Psoas muscle (tissue), 7 donors: ENCODE measurements at regions not wholly inside any gene's neighbourhood (a gene's known extent, or its start where the extent isn't known, plus 50 kb on each side); places are given as distances from the start of the nearest gene placed in this dataset.

Experiments used
- ATAC-seq, 4 donors: fragments of 200-7000 bp; cut with Tn5 transposase; one replicate each; pipeline ENCODE4 v1.9.1; 2020; ENCODE audit warnings: moderate library complexity in 3 of 4, mild to moderate bottlenecking in 2 of 4
- DNase-seq, 2 donors: peaks; one replicate each; pipeline ENCODE4 v3.0.0-alpha.2; 2020
- H3K27ac ChIP-seq: fragments of 200-600 bp; one replicate; pipeline ENCODE4 v1.8.0; 2022
- H3K27me3 ChIP-seq, 3 donors: fragments of 200-600 bp in 1 of 3; one replicate each; pipeline versions ENCODE4 v1.6.1 to v1.8.0; 2013 to 2022; ENCODE audit warnings: low read length in 2 of 3, mild to moderate bottlenecking in 2 of 3, moderate library complexity in 1 of 3; ENCODE audit not compliant: insufficient read depth in 3 of 3
- H3K36me3 ChIP-seq, 2 donors: fragments of 200-600 bp in 1 of 2; one replicate each; pipeline versions ENCODE4 v1.6.1 to v1.8.0; 2013 to 2022; ENCODE audit warnings: low read depth in 1 of 2, mild to moderate bottlenecking in 1 of 2, moderate library complexity in 1 of 2; ENCODE audit not compliant: insufficient read depth in 1 of 2
- H3K4me1 ChIP-seq: fragments of 200-600 bp; one replicate; pipeline ENCODE4 v1.8.0; 2022
- H3K4me3 ChIP-seq: fragments of 200-600 bp; one replicate; pipeline ENCODE4 v1.8.0; 2022; ENCODE audit warnings: mild to moderate bottlenecking
- H3K9me3 ChIP-seq: fragments of 200-600 bp; one replicate; pipeline ENCODE4 v1.8.0; 2022
- CTCF ChIP-seq: fragments of 200-600 bp; IDR thresholded peaks from one replicate; pipeline ENCODE4 v1.8.0; 2022; ENCODE audit warnings: antibody characterized with exemption
- WGBS, 3 donors: extraction: QIAGEN DNeasy Blood & Tissue Kit; methylation state at CpG; one replicate each; pipeline versions ENCODE4 v1.1.6 to v1.1.7; 2013; 5-methylcytosine and 5-hydroxymethylcytosine counted together
- intact Hi-C, 2 donors: fragments of 100-400 bp; cut with DNase I; formaldehyde crosslinking; loops; one replicate each; pipeline versions ENCODE4 v1.11.0 to v1.14.2; 2022
- donor health status: healthy with polysubstance abuse.
- donor health status: DM: no; HTN: no; CAD: no; lungs with moderate emphysema.
- donor health status: Bipolar disorder and iron deficiency.
- donor health status: healthy.
- donor health status: DM: yes; HTN: yes; CAD: no.
- donor health status: DM: no; HTN: no; CAD: no.
- donor health status: DM: yes; HTN: yes; CAD: no.

- DNase-seq (no peak), ATAC-seq (no peak)
- Histone ChIP-seq H3K4me3 (no peak overlapping the region), H3K9me3 (no peaks in the 10 kb centered on the region), H3K27me3 (peaks cover 0 to 34% (median 0%) of the 10 kb centered on the region in 3 donors), H3K4me1 (peaks cover 6% of the 10 kb centered on the region), H3K36me3 (no peaks in the 10 kb centered on the region), H3K27ac (no peak overlapping the region)
- intact Hi-C loops: no loop called here
- TF ChIP-seq CTCF: no peak
- WGBS, 3 donors: 56 to 71% (median 57%) methylated on average over 3 of the region's 3 CpGs
These were observed 271.5 kb downstream of the HRH4 start for GRCh38 chr18:24731981-24732380.

GRCh38 chr18:24734058-24734457 lies 273.6 kb downstream of the HRH4 start:
- Histone ChIP-seq H3K4me3 (no peak overlapping the region), H3K27me3 (peaks cover 0 to 31% (median 0%) of the 10 kb centered on the region in 3 donors), H3K4me1 (no peaks in the 10 kb centered on the region), H3K36me3 (no peaks in the 10 kb centered on the region), H3K27ac (no peak overlapping the region), H3K9me3 (no peaks in the 10 kb centered on the region)
- WGBS, 3 donors: 59 to 65% (median 61%) methylated on average over 11 of the region's 11 CpGs
- intact Hi-C loops: no loop called here
- DNase-seq (no peak), ATAC-seq (no peak)
- no peak for TF ChIP-seq CTCF

- H3K36me3 ChIP-seq: no peaks in the 10 kb centered on the region
- H3K27me3 ChIP-seq: peaks cover 0 to 22% (median 0%) of the 10 kb centered on the region in 3 donors
- ATAC-seq: no peak
- H3K4me1 ChIP-seq: no peaks in the 10 kb centered on the region
- no peak overlapping the region for H3K4me3 ChIP-seq
- intact Hi-C loops: no loop called here
- 91 to 97% (median 96%) methylated on average over 5 of the region's 5 CpGs for WGBS, 3 donors
- no peak overlapping the region for H3K27ac ChIP-seq
- DNase-seq: no peak
- no peaks in the 10 kb centered on the region for H3K9me3 ChIP-seq
- TF ChIP-seq CTCF: no peak
These were observed 275.3 kb downstream of the HRH4 start for GRCh38 chr18:24735624-24736231.

- H3K36me3 ChIP-seq: no peaks in the 10 kb centered on the region
- ATAC-seq (no peak), DNase-seq (no peak)
- 51 to 65% (median 51%) methylated on average over 8 of the region's 8 CpGs for WGBS, 3 donors
- H3K9me3 ChIP-seq: no peaks in the 10 kb centered on the region
- no peak overlapping the region for H3K4me3 ChIP-seq
- no peaks in the 10 kb centered on the region for H3K4me1 ChIP-seq
- intact Hi-C loops: no loop called here
- H3K27me3 ChIP-seq: peaks cover 0 to 22% (median 0%) of the 10 kb centered on the region in 3 donors
- no peak overlapping the region for H3K27ac ChIP-seq
- no peak for TF ChIP-seq CTCF
These were observed 276.4 kb downstream of the HRH4 start for GRCh38 chr18:24736662-24737330.

GRCh38 chr18:24740829-24741228 lies 280.4 kb downstream of the HRH4 start:
- H3K27me3 ChIP-seq: peaks cover 0 to under 1% (median 0%) of the 10 kb centered on the region in 3 donors
- H3K9me3 ChIP-seq: no peaks in the 10 kb centered on the region
- no peak for TF ChIP-seq CTCF
- DNase-seq (no peak), ATAC-seq (no peak)
- WGBS, 3 donors: 96 to 97% (median 97%) methylated on average over 2 of the region's 2 CpGs
- no peak overlapping the region for H3K27ac ChIP-seq
- no peaks in the 10 kb centered on the region for H3K36me3 ChIP-seq
- H3K4me3 ChIP-seq: no peak overlapping the region
- no peaks in the 10 kb centered on the region for H3K4me1 ChIP-seq
- intact Hi-C loops: no loop called here
